Activated CD8-positive, alpha-beta memory T cell treated with anti-CD3 and anti-CD28 coated beads for 24 hours (primary cell): ENCODE measurements at regions not wholly inside any gene's neighbourhood (a gene's known extent, or its start where the extent isn't known, plus 50 kb on each side); places are given as distances from the start of the nearest gene placed in this dataset.

Source experiments
- DNase-seq: peaks from one replicate; pipeline ENCODE4 v3.0.0-alpha.2; 2020

DNA sequence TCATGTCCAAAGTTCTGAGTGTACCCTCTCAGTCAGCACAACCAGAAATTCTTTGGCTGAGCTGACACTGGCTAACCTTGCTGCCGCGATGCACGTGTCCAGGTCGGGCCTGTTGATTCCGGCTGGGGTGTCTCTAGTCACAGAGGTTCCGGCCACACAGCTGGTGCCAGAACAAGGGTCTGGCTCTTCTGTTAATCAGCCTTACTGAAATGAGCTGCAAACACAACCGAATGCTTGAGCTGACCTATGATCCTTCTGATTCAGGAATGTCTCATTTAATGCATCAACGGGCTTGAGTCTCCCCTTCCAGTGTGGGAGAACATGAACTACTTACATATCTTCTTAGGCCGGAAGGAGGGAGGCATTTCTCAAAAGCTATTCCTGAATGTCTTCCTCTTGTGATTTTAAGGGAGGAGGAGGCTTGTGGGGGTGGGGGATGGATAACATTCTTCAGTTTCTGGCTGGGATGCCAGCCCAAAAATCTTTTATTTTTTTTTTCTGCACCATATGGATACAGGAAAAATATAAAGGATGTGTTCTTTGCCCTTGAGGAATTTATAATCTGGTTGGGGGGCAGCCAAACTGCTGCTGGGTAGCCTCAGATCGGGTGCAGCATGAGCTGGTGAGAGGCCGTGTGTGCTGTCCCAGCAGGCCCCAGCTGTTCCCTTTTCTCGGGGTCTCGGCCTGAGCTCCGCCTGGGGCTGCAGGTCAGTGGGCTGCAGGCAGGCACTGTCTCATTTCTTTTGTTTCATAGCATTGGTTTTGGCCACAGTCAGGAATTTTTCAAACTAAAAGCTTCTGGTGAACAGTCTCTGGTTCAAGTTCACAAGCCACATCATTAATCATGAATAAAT is 319.1 kb upstream of the TBL1XR1 start:
- no peak for DNase-seq

DNA sequence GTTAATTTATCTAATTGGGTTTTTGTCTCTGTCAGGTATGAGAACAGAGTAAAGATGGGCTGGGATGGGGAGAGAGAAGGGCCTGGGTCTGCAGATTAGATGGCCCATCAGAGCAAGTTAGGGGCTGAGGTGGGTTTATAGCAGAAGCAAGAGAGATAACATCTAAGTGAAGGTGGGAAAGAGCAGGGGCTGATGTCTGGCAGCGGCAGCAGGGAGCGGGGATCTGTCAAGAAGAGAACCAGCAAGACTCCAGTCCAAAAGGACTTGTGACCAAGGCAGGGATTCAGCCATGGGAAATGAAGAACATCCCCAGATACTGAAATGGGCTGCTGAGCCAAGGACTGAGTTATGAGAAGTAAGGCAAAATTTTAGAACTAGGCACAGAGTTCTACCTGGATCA is 320.6 kb upstream of the TBL1XR1 start:
- DNase-seq: no peak

DNA sequence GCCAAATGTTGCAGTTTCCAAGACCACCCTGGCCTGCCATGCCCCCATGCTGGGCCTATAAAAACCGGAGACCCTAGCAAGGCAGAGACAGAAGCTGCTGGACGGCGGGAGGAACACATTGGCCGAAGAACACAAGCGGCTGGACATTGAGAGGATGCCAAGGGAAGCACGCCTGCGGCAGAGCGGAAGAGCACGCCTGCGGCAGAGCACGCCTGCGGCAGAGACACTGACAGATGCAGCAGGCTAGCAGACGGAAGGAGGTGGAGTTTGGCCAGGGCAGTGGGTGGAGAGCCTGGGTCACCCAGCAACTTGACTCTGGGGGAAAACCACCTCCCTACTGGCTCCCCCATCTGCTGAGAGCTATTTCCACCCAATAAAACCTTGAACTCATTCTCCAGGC is 322.3 kb upstream of the TBL1XR1 start:
- no peak for DNase-seq

DNA sequence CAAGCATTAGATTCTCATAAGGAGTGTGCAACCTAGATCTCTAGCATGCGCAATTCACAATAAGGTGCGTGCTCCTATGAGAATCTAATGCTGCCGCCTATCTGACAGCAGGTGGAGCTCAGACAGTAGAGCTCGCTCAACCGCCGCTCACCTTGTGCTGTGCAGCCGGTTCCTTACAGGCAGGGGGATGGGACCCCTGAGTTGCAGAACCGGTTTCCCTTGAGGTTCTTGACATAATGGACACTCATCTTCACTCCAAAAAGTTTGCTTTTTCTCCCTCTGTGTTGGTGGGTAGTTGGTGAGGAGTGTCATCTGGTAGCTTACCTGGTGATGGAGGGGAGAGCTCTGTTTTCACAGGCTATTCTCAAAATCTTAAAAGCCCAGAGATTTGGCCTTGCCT is 324.0 kb upstream of the TBL1XR1 start:
- DNase-seq: no peak

DNA sequence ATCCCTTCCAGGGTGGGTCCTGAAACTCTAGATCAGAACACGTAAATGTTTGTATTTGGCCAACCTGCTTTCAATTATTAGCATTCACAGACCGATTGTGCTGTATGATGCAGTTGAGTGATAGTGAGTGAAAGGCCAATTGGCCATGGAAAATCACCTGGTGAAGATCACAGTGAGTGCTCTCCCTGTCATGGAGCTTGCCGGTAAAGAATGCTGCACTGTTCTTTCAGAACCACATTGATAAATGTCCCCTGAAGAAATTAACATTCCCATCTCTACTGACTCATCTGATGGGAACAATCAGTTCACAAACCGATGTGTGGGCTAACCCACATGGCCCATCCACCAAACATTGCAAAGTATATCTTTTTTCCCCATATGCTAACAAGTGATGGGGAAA is 324.8 kb upstream of the TBL1XR1 start:
- DNase-seq: no peak

DNA sequence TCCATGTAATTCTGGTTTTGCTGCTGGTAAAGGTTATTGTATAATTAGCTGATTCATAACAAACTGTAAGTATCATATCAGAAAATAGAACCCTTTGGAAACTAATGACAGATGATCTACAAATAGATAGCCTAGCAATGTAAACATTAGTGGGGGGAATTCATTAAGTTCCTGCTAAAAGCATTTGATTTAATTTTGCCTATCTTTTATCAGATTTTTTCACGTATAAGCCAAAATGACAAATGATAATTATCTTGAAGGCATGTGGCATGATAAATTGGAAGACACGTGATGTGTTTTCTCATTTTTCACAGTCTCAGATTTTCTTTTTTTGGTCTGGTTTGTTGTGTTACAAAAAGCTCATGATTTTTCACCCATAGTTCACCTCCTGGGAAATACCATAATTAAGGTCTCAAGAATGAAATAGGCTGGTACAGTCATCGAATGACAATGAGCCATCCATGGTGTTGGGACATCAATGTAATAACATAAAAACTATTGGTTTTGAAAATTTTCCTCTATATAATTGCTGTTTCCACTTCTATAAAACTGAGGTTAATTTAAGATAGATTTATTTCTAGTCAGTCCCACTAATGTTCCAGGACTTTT is 325.9 kb upstream of the TBL1XR1 start:
- DNase-seq: no peak

DNA sequence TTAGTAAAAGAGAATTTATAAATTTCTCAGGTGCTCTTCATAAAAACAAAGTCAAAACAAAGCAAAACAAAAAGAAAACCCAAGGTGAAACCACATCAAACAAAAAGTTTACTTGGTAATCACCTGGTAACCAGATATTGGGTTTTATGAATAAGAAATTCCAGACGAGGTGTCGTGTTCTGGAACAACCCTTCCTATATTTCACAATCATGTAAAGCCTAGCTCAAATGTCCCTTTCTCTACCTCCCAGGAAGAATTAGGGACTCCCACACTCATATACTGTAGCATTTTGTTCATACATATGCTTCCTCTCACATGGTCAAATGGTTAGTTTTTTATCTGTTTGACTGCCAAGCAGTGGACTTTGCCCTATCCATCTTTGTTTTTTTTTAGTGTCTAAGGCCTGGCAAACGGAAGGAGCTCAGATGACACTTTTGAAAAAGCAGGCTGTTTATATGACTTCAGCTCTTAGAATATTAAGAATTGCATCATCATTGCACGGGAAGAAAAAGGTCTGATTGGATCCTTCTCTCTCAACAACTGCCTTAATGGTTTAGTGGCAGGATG is 326.7 kb upstream of the TBL1XR1 start:
- DNase-seq: no peak

DNA sequence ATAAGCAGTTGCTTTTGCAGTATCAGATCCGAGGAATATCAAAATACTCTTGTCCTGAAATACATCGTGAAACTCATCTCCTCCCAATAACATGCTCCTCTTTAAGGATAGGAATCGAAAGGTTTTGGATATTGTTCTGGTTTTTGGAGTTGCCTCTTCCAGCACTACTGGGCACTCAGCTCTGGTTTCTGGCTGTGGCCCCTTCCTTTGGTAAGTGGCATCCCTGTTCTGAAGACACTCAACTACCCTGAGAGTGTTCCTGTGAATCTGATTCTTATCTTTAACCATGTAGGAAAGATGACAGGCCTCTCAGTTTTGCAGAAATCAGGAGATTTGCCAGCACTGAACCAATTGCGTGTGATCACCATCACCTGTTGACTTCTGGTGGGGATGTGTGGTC is 327.5 kb upstream of the TBL1XR1 start:
- DNase-seq: no peak

DNA sequence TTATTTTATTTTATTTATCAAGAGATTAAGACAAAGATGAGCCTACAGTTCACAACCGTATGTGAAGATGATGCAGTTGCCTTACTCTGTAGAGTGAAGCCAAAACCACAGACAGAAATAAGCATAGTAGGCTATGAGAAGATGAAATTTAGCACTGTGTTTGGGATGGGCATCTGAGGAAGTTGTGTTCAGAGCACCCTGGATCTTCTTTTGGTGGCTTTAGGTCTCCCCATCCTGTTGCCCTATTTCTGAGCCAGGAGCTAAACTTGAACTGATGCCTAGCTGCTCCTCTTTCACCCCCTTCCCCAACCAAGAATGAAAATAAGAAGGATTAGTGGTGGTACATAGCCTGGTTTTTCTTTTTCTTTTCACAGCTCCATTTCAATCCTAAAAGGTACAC is 328.1 kb upstream of the TBL1XR1 start:
- no peak for DNase-seq

DNA sequence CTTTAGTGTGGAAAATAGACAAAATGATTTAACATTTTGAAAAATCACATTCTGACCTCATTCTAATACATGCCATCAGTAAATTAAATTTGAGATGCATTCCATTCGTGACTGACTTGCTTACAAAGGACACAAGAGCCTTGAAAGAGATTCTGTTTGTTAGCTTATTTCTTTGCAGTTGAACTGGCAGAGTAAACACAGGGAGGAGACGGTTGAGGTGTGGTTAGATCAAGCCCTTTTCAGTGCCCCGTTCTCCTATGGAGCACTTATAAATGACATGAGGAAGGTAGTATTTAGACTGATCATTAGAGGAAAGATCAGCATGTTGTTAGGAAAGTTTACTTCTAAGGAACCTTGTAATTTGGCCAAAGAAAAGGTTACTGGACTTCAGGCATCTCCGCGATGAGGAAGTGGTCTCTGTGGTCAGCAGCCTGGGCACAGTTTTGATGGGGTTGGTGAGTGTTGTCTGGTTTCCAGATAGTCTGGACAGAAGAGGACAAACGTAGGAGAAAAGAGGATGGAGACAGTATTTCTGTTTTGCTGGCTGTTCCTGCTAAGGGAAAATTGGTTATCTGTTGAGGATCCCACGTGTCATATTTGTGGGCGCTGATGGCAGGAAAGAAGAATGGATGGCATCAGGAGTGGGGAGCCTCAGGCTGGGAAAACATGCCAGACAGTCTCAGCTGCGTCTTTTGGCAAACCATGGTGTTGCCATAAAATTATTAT is 328.9 kb upstream of the TBL1XR1 start:
- no peak for DNase-seq

DNA sequence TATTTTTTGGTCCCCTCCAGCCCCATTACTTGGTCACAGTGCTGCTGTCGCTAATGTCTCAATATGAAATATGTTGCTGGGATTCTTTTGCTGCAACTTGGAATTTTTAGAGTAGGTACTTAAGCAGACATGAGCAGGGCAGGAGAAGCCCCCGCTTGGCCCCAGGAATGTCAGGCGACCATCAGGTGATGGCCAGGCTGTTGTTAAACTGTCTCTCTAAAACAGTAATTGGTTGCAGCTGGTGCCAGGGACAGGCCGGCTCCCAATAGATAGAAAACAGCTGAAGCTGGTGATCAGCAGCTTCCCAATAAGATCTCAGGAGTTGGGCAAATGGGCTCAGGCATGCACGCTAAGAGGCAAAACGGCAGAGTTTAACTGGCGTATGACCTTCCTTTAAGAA is 329.9 kb upstream of the TBL1XR1 start:
- no peak for DNase-seq

DNA sequence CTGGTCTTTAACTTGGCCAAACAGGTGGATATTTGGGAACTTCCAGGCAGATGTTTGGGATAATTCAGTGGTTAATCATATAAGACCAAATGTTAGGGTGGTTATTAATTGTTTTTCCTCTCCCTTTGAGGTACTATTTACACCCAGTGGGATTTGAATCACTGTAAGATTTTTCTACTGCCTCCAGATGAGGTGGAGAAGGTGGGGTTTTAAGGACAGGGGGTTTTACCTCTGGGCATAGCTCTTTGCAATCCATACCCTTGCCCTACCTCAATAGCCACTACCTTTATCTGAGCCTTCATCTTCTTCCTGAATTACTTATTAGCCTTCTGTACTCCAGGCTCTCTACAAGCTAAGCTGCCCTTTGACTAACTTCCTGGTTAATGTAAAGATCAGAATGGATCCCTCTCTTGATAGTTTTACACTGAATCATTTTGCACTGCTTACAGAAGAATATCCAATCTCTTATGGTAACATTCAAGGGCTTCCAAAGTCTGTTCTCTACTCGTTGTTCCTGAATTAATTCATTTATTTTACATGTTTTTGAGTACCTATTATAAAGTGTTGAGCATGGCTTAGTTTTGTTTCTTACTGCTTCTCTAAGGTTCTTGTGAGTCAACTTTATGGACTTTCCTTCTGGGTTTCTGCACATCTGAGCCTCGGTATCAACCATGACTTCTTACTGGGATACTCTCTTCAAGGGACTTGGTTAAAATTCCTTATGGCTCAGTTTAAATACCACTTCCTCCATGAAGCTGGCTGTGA is 331.2 kb upstream of the TBL1XR1 start:
- no peak for DNase-seq

DNA sequence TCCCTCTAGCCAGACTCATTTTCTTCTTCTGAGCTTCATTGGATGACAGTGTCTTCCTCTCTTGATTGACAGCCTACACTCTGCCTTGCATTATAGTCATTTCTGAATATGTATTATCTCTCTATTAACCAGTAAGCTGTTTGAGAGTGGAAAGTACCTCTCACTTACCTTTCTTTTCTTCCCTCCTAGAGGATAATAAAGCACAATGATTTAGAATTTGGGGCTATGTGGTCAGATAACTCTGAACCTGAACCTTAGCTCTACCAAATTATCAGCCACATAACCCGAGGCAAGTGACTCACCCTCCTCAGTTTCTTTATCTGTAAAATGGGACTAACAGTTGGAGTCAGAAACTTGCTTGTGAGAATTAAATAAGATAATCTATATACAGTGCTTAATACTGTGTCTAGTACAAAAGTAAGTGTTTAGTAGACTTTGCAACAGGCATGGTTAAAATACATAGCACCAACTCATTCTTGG is 331.8 kb upstream of the TBL1XR1 start:
- no peak for DNase-seq

DNA sequence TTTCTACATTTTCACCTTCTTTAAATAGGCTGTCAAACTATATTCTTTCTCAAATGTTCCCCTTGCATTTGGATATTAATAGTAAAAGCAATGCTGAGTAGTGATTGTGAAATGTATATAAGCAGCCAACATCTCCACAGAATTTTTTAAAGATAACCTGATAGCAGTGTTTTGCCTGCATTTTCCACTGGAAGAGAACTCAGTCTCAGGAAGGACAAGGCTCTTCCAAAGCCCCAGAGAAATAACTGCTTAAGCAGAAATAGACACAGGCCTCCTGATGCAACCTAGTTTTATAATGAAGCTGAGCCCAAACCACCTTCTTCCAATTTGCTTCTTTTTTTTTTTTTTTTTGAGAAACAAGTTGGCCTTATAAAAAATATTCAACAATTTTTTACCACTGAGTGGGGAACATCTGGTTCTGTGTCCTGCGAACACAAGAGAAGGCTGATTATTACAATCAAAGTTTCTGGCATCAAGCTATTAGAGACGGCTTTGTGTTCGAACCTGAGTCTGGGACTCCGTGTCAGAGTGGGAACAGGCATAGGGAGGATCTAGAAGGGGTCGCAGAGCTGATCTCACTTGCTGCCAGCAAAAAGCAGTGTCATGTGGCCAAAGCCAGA is 332.5 kb upstream of the TBL1XR1 start:
- DNase-seq: no peak

DNA sequence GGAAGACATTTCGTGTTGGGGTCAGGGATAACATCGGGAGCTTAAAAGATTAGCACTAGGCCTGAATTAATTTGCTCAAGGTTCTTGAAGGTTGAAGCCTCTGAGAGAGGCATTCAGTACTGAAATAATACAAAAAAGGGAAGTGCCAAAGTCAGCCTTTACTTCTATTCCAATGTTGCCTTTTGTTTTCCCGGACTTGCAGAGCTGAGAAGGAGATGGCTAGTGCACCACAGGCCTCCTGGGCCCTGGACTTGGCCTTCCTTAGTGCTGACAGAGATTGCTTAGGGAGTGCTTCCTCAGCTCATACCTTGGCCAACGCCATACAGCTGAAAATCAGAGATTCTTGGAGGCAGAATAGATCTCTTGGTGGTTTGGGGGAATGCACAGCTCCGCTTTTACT is 333.6 kb upstream of the TBL1XR1 start:
- no peak for DNase-seq

DNA sequence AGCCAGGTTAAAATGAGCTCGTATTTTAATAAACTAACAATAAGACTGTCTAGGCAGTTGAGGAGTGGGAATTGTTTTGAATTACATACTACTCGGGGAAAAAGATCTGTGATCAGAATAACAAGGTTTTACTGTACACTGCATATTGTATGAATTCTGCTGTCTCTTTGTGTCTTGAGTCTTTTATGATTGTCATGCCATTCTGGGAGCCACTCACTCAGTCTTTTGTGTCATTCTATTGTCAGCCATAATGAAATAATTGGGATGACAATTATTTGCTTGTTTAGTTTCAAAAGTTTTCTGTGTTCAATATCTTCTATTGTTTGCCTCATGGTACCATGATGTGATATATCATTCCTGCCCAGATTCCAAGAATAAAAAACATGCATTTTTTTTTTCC is 339.6 kb upstream of the TBL1XR1 start:
- DNase-seq: no peak

DNA sequence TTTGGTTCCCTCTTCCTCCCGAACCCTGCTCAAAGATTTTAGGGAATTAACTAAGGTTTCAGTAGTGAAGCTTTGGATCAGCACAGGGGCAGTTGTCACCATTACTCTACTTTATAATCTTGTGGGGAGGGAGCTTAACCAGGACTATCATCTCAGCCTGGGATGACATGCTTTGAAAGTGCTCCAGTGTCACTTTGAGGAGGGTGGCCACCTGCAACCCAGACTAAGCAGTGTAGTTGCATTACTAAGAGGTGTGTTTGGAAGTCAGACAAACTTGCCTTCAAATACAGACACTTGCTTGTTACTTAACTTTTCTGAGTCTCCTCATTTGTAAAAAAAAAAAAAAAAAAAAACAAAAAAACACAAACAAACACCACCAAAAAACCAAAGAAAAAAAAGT is 340.3 kb upstream of the TBL1XR1 start:
- no peak for DNase-seq

DNA sequence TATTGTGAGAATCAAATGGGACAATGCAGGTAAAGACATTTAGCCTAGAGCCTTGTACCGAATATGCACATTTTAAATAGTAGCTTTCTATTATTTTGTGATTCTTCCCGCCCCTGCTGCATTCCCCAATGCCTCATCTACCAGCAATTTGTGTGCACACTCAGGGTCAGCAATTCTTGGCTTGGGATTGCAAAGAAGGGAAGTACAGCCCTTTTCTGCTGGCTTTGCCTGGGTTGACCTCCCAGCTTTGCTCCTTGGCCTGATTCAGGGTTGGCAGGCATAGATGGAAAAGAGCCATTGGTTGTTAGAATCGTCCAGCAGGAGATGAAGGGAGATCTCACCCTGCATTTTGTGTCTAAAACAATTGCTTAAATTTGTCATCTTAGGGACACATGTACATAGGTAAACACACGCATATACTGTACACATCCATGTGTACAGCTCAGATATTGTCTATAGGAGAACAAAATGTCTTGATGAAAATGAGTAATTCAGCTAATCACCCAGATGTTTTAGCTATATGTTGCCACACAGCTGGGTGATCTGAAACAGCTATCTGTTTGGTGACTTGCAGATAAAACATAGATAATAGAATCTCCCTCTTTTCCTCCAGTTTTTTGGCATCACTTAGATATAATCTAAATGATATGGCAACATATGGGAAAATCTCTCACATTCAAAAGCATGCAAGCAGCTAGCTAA is 340.9 kb upstream of the TBL1XR1 start:
- no peak for DNase-seq

DNA sequence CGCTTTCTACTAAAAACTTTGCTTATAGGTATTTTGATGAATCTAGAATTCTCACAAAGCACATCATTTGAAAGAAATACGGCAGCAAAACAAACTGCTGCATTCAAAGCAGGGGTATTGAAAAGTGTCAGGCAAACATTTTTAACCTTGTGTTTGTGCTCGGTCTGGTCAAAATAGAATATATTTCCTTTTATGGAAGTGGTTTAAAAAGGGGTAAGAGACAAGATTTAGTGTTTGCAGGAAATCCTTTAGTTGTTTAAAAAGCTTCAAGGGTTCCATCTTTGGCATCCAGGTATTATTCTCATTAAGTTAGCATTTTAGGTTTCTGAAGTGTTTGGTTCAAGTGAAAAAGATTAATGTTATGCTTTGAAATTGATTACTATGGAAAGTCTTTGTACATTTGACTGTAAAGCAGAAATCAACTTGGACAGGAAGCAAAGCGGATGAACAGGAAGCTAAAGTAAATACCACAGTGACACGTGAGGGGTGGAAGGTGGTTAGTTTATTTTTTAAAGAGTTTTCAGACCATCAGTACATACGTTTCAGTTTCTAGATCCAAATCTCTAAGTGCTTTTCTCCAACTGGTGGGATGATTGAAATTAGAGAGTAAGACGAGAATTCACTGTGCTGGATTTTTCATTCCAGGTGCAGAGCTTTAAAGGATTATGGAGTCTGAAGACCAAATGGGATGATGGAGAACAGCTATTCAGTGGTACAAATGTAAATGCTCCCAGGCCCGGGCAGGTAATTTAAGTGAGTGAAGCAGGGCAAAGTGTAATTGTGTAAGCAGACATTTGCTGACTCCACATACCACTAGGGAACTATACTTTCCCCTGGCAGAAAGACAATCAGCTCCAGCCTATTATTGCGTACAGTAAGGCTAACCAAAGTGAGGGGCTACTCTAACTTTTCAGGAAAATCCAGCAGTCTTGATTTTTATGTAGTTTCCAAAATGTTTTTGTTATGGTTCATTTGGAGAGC is 341.8 kb upstream of the TBL1XR1 start:
- DNase-seq: no peak

DNA sequence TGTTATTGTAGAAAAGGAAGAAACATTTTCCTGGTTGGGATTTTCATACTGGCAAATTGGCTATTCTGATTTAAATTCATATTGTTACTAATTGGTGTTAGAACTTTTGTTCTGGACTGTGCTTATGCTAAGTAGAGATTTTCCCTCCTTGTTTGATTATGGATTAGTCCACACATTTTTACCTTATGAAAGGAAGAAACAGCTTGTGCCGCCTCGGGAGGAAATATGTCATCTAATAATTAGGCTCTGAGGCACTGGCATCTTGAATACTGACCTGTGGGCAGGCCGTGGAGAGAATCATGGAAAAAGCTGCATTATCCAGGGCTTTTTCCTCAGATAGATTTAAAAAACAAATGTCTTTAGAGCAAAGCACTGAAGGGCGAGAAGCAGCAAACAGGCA is 344.3 kb upstream of the TBL1XR1 start:
- DNase-seq: no peak
